ENCODE measurements at regions not wholly inside any gene's neighbourhood (a gene's known extent, or its start where the extent isn't known, plus 50 kb on each side); places are given as distances from the start of the nearest gene placed in this dataset.
"Not testable (repeated sequence)": the region's sequence is repeated elsewhere in the genome, so short reads cannot be mapped to it uniquely, and the experiment has no call there.

GRCh38 chr17:45554479-45554878 is 64.0 kb upstream of the PLEKHM1 start:
- not testable (repeated sequence) for H3K27ac Mint-ChIP-seq; H3K27me3 Mint-ChIP-seq; DNase-seq; H3K9me3 ChIP-seq (ENCODE audit: control insufficient read depth, low read length, poor library complexity, severe bottlenecking); H3K4me3 Mint-ChIP-seq; ATAC-seq; H3K36me3 Mint-ChIP-seq (ENCODE audit: low read depth); H3K4me1 Mint-ChIP-seq

GRCh38 chr17:45558821-45559220 is 68.3 kb upstream of the PLEKHM1 start:
- not testable (repeated sequence) for H3K4me1 Mint-ChIP-seq; H3K4me3 Mint-ChIP-seq; ATAC-seq; DNase-seq; H3K27me3 Mint-ChIP-seq; H3K27ac Mint-ChIP-seq; H3K9me3 ChIP-seq (ENCODE audit: control insufficient read depth, low read length, poor library complexity, severe bottlenecking); H3K36me3 Mint-ChIP-seq (ENCODE audit: low read depth)

GRCh38 chr17:45562868-45563267 is 72.3 kb upstream of the PLEKHM1 start:
- H3K27me3 Mint-ChIP-seq; H3K27ac Mint-ChIP-seq; H3K9me3 ChIP-seq (ENCODE audit: control insufficient read depth, low read length, poor library complexity, severe bottlenecking); H3K36me3 Mint-ChIP-seq (ENCODE audit: low read depth); DNase-seq; ATAC-seq; H3K4me3 Mint-ChIP-seq: not testable (repeated sequence)
- peaks cover 13% of the 10 kb centered on the region for H3K4me1 Mint-ChIP-seq

GRCh38 chr17:45563283-45563682 is 72.8 kb upstream of the PLEKHM1 start:
- H3K27me3 Mint-ChIP-seq; H3K36me3 Mint-ChIP-seq (ENCODE audit: low read depth); H3K27ac Mint-ChIP-seq; DNase-seq; H3K4me3 Mint-ChIP-seq; H3K9me3 ChIP-seq (ENCODE audit: control insufficient read depth, low read length, poor library complexity, severe bottlenecking); ATAC-seq: not testable (repeated sequence)
- peaks cover 14% of the 10 kb centered on the region for H3K4me1 Mint-ChIP-seq

GRCh38 chr17:45568275-45568674 is 77.8 kb upstream of the PLEKHM1 start:
- H3K36me3 Mint-ChIP-seq (ENCODE audit: low read depth); H3K4me3 Mint-ChIP-seq; ATAC-seq; DNase-seq; H3K27ac Mint-ChIP-seq; H3K27me3 Mint-ChIP-seq; H3K9me3 ChIP-seq (ENCODE audit: control insufficient read depth, low read length, poor library complexity, severe bottlenecking): not testable (repeated sequence)
- peaks cover 16% of the 10 kb centered on the region for H3K4me1 Mint-ChIP-seq

GRCh38 chr17:45573326-45573725 is 82.8 kb upstream of the PLEKHM1 start:
- ATAC-seq = peak; percentile 20
- H3K27me3 Mint-ChIP-seq; DNase-seq; H3K9me3 ChIP-seq (ENCODE audit: control insufficient read depth, low read length, poor library complexity, severe bottlenecking); H3K36me3 Mint-ChIP-seq (ENCODE audit: low read depth); H3K4me3 Mint-ChIP-seq: not testable (repeated sequence)
- Mint-ChIP-seq H3K27ac (peak overlapping the region; percentile 85), H3K4me1 (peaks cover 47% of the 10 kb centered on the region)

GRCh38 chr17:45573924-45574770 is 83.6 kb upstream of the PLEKHM1 start:
- Mint-ChIP-seq H3K4me1 (peaks cover 50% of the 10 kb centered on the region), H3K27me3 (no peaks in the 10 kb centered on the region), H3K4me3 (no peak overlapping the region), H3K27ac (peak overlapping the region; percentile 85), H3K36me3 (ENCODE audit: low read depth) (peaks cover 5% of the 10 kb centered on the region)
- ATAC-seq (no peak), DNase-seq (no peak)
- no peaks in the 10 kb centered on the region for H3K9me3 ChIP-seq (ENCODE audit: control insufficient read depth, low read length, poor library complexity, severe bottlenecking)

GRCh38 chr17:45575126-45575885 is 84.8 kb upstream of the PLEKHM1 start:
- peaks cover 62% of the 10 kb centered on the region for H3K4me1 Mint-ChIP-seq
- H3K9me3 ChIP-seq (ENCODE audit: control insufficient read depth, low read length, poor library complexity, severe bottlenecking) = no peaks in the 10 kb centered on the region
- H3K27ac Mint-ChIP-seq = peak overlapping the region; percentile 85
- DNase-seq = no peak
- peak overlapping the region; percentile 5 for H3K4me3 Mint-ChIP-seq
- H3K27me3 Mint-ChIP-seq = no peaks in the 10 kb centered on the region
- ATAC-seq = peak; percentile 45
- H3K36me3 Mint-ChIP-seq (ENCODE audit: low read depth) = peaks cover 14% of the 10 kb centered on the region

- H3K36me3 Mint-ChIP-seq (ENCODE audit: low read depth) = peaks cover 16% of the 10 kb centered on the region
- not testable (repeated sequence) for H3K27me3 Mint-ChIP-seq; H3K9me3 ChIP-seq (ENCODE audit: control insufficient read depth, low read length, poor library complexity, severe bottlenecking); ATAC-seq; DNase-seq
- H3K27ac Mint-ChIP-seq = peak overlapping the region; percentile 85
- H3K4me3 Mint-ChIP-seq = peak overlapping the region; percentile 26
- peaks cover 71% of the 10 kb centered on the region for H3K4me1 Mint-ChIP-seq
These were observed 86.2 kb upstream of the PLEKHM1 start for GRCh38 chr17:45576527-45577307.

GRCh38 chr17:45577571-45578279 is 87.2 kb upstream of the PLEKHM1 start:
- Mint-ChIP-seq H3K27ac (peak overlapping the region; percentile 85), H3K4me1 (peaks cover 81% of the 10 kb centered on the region), H3K36me3 (ENCODE audit: low read depth) (peaks cover 16% of the 10 kb centered on the region), H3K4me3 (no peak overlapping the region), H3K27me3 (no peaks in the 10 kb centered on the region)
- H3K9me3 ChIP-seq (ENCODE audit: control insufficient read depth, low read length, poor library complexity, severe bottlenecking) = no peaks in the 10 kb centered on the region
- DNase-seq (no peak), ATAC-seq (no peak)

GRCh38 chr17:45578516-45579455 is 88.3 kb upstream of the PLEKHM1 start:
- Mint-ChIP-seq H3K27me3 (no peaks in the 10 kb centered on the region), H3K36me3 (ENCODE audit: low read depth) (peaks cover 17% of the 10 kb centered on the region), H3K4me1 (peaks cover 86% of the 10 kb centered on the region), H3K27ac (peak overlapping the region; percentile 100), H3K4me3 (peak overlapping the region; percentile 36)
- DNase-seq (no peak), ATAC-seq (no peak)
- H3K9me3 ChIP-seq (ENCODE audit: control insufficient read depth, low read length, poor library complexity, severe bottlenecking) = no peaks in the 10 kb centered on the region
